ENCODE measurements at regions not wholly inside any gene's neighbourhood (a gene's known extent, or its start where the extent isn't known, plus 50 kb on each side); places are given as distances from the start of the nearest gene placed in this dataset.

DNA sequence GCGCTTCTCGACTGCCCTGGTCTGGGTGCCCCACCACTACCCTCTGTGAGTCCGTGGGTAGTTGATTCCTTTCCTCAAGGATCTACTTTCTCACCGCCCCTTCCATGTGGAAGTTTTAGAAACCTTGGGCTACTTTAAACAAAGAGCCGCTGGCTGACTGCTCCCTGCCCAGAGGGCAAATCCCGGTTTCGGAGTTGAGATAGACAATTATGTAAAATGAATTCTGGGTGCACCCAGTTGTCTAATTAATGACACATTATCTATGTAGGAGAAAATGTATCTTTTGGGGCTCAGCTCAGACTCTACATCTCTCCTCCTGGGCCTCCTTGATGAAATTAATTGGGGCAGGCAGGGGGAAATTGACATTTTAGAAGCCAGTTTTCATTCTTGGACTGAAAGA is 305.4 kb downstream of the UQCRFS1 start:
- H3K4me3 ChIP-seq (ENCODE audit: insufficient read depth, low read length) = no peak overlapping the region
- no peaks in the 10 kb centered on the region for H3K79me2 ChIP-seq (ENCODE audit: insufficient read depth, low read length)
- no peaks in the 10 kb centered on the region for H3K4me1 ChIP-seq (ENCODE audit: insufficient read depth, low read length)
- no peak overlapping the region for H3K27ac ChIP-seq (ENCODE audit: low read depth, low read length)
- H2AFZ ChIP-seq (ENCODE audit: low read length) = no peak overlapping the region
- no peak for DNase-seq (ENCODE audit: insufficient read length, low spot score, missing footprints)
- no peaks in the 10 kb centered on the region for H3K27me3 ChIP-seq (ENCODE audit: insufficient read depth, low read length)
- no peaks in the 10 kb centered on the region for H4K20me1 ChIP-seq (ENCODE audit: insufficient read depth, low read length)
- no peaks in the 10 kb centered on the region for H3K36me3 ChIP-seq (ENCODE audit: insufficient read depth, low read length)
- TF ChIP-seq, protein P1, sequence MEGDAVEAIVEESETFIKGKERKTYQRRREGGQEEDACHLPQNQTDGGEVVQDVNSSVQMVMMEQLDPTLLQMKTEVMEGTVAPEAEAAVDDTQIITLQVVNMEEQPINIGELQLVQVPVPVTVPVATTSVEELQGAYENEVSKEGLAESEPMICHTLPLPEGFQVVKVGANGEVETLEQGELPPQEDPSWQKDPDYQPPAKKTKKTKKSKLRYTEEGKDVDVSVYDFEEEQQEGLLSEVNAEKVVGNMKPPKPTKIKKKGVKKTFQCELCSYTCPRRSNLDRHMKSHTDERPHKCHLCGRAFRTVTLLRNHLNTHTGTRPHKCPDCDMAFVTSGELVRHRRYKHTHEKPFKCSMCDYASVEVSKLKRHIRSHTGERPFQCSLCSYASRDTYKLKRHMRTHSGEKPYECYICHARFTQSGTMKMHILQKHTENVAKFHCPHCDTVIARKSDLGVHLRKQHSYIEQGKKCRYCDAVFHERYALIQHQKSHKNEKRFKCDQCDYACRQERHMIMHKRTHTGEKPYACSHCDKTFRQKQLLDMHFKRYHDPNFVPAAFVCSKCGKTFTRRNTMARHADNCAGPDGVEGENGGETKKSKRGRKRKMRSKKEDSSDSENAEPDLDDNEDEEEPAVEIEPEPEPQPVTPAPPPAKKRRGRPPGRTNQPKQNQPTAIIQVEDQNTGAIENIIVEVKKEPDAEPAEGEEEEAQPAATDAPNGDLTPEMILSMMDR (IDR thresholded peaks at IDR 0.05; ENCODE audit: extremely low read depth, low read depth, low read length) = no peak
- no peak overlapping the region for H3K4me2 ChIP-seq (ENCODE audit: insufficient read depth, low read length)
- no peaks in the 10 kb centered on the region for H3K9me3 ChIP-seq (ENCODE audit: low read depth, low read length)

DNA sequence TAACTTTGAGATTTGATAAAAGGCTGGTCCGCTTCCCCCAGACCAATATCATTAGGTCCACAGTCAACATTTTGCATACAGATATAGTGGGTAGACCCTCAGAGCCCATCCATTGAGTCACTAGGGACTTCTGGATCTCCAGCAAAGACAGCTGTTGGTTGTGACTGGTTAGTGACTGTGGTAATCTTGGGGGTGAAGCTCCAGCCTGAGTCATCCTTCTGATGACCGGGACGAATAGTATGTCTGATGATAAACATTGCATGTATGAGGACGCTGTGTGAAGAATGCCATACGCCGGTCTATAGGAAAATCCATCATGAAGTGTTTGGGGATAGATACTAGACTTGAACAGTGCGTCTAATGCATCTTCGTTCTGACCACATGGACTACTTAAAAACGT is 307.0 kb downstream of the UQCRFS1 start:
- Histone ChIP-seq H3K79me2 (ENCODE audit: insufficient read depth, low read length) (no peaks in the 10 kb centered on the region), H3K27ac (ENCODE audit: low read depth, low read length) (no peak overlapping the region), H3K4me3 (ENCODE audit: insufficient read depth, low read length) (no peak overlapping the region), H3K27me3 (ENCODE audit: insufficient read depth, low read length) (no peaks in the 10 kb centered on the region), H3K4me2 (ENCODE audit: insufficient read depth, low read length) (no peak overlapping the region), H3K36me3 (ENCODE audit: insufficient read depth, low read length) (no peaks in the 10 kb centered on the region), H2AFZ (ENCODE audit: low read length) (no peak overlapping the region), H3K4me1 (ENCODE audit: insufficient read depth, low read length) (no peaks in the 10 kb centered on the region), H4K20me1 (ENCODE audit: insufficient read depth, low read length) (no peaks in the 10 kb centered on the region), H3K9me3 (ENCODE audit: low read depth, low read length) (no peaks in the 10 kb centered on the region)
- TF ChIP-seq, protein P1 (IDR thresholded peaks at IDR 0.05; ENCODE audit: extremely low read depth, low read depth, low read length) = no peak
- no peak for DNase-seq (ENCODE audit: insufficient read length, low spot score, missing footprints)

DNA sequence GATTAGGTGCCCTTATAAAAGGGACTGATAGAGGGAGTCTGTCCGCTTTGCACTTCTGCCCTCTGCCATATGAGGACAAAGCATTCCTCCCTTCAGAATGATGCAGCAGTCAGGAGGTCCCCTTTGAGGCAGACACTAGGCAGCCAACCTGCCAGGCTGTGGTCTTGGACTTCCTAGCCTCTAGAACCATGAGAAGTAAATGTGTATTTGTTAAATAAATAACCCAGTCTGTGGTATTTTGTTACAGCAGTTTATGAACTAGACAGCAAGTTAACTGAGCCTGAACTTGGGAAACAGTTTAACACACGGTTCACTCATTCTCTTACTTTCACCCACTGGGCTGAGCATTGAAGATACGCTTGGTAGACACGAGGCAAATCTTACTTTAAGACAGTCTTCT is 313.2 kb downstream of the UQCRFS1 start:
- no peak for DNase-seq (ENCODE audit: insufficient read length, low spot score, missing footprints)
- H3K4me3 ChIP-seq (ENCODE audit: insufficient read depth, low read length) = no peak overlapping the region
- H3K27me3 ChIP-seq (ENCODE audit: insufficient read depth, low read length) = no peaks in the 10 kb centered on the region
- no peak overlapping the region for H2AFZ ChIP-seq (ENCODE audit: low read length)
- H4K20me1 ChIP-seq (ENCODE audit: insufficient read depth, low read length) = no peaks in the 10 kb centered on the region
- peaks cover 2% of the 10 kb centered on the region for H3K9me3 ChIP-seq (ENCODE audit: low read depth, low read length)
- H3K27ac ChIP-seq (ENCODE audit: low read depth, low read length) = no peak overlapping the region
- no peak overlapping the region for H3K4me2 ChIP-seq (ENCODE audit: insufficient read depth, low read length)
- H3K4me1 ChIP-seq (ENCODE audit: insufficient read depth, low read length) = no peaks in the 10 kb centered on the region
- no peaks in the 10 kb centered on the region for H3K79me2 ChIP-seq (ENCODE audit: insufficient read depth, low read length)
- TF ChIP-seq, protein P1 (IDR thresholded peaks at IDR 0.05; ENCODE audit: extremely low read depth, low read depth, low read length) = no peak
- H3K36me3 ChIP-seq (ENCODE audit: insufficient read depth, low read length) = no peaks in the 10 kb centered on the region

DNA sequence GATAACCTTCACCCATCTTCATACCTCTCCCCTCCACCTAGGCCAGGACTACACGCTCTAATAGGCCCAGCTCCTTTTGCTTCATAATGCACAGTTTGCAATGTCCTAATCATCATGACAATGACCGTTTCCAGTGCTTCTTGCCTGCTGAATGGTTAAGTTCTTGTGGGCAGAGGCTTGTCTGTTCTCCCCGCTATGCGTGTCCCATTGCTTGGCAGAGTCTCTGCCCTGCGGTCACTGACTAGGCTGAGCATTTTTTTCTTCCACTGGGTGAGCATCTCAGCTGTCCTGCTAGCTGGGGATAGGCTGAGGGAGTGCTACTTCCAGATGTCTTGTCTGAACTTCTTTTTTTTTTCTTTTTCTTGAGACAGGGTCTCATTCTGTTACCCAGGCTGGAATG is 314.7 kb downstream of the UQCRFS1 start:
- Histone ChIP-seq H3K36me3 (ENCODE audit: insufficient read depth, low read length) (no peaks in the 10 kb centered on the region), H3K4me2 (ENCODE audit: insufficient read depth, low read length) (no peak overlapping the region), H3K27ac (ENCODE audit: low read depth, low read length) (no peak overlapping the region), H3K4me3 (ENCODE audit: insufficient read depth, low read length) (no peak overlapping the region), H4K20me1 (ENCODE audit: insufficient read depth, low read length) (no peaks in the 10 kb centered on the region), H3K9me3 (ENCODE audit: low read depth, low read length) (peaks cover 2% of the 10 kb centered on the region), H3K79me2 (ENCODE audit: insufficient read depth, low read length) (no peaks in the 10 kb centered on the region), H3K4me1 (ENCODE audit: insufficient read depth, low read length) (no peaks in the 10 kb centered on the region), H3K27me3 (ENCODE audit: insufficient read depth, low read length) (no peaks in the 10 kb centered on the region), H2AFZ (ENCODE audit: low read length) (no peak overlapping the region)
- DNase-seq (ENCODE audit: insufficient read length, low spot score, missing footprints) = no peak
- TF ChIP-seq, protein P1 (IDR thresholded peaks at IDR 0.05; ENCODE audit: extremely low read depth, low read depth, low read length) = no peak

Measured in osteoblast (primary cell).